T follicular helper cell (primary cell): ENCODE measurements at regions not wholly inside any gene's neighbourhood (a gene's known extent, or its start where the extent isn't known, plus 50 kb on each side); places are given as distances from the start of the nearest gene placed in this dataset.

Source experiments
- DNase-seq: peaks from one replicate; pipeline ENCODE4 v3.0.0-alpha.2; 2020; ENCODE audit warnings: low read depth

DNA sequence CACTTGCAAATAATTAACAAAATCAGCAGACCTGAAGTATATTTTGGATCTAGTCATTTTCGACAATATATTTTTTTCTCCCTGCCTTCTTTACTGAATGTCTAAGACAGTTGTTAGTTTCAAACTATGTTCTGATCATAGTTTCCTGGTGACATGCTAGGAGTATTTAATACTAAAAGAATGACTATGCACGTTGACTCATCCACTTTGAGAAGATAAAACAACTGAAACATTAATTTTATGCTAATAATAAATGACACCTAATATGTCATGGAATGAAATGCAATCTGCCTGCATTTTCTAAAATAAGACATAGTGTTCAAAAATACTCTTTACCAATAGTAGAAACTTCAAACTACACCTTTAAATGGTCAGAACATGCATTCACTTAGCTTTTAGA is 2123.7 kb upstream of the C9orf72 start:
- DNase-seq, result no peak

DNA sequence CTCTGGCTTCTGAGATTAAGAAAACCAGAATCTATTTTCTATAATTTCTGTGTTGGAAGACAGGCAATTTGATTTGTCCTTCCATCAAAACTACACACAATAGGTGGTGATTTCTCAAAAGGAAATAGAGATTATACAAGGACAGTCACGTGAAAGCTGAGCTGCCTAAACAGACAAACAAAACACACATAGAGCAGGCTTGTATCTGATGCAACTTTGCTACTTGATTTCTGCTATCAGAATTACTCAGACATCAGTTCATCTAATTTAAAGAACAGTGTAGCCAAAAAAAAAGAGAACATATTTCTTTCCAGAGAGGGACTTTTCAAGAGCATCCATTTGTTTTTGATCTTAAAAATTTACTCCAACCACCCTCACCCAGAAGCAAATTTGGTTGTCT is 2128.3 kb upstream of the C9orf72 start:
- no peak for DNase-seq

DNA sequence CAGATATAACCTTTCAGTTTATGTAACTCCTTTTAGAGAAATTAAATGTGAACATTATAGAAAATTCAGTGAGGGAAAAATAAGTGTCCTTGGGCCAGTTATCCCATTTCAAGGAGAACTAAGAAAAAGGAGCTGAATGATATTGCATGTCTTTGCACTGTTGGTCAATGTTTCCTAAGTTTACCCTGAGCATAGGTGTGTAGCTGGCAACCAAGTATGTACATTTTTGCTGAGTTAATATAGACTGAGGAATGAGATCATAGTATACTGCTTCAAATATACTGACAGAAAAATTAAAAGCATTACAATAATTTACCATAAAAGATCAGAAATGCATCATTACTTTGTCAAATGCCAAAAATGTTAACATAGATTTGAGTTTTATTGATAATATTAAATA is 2128.7 kb upstream of the C9orf72 start:
- DNase-seq, result no peak

DNA sequence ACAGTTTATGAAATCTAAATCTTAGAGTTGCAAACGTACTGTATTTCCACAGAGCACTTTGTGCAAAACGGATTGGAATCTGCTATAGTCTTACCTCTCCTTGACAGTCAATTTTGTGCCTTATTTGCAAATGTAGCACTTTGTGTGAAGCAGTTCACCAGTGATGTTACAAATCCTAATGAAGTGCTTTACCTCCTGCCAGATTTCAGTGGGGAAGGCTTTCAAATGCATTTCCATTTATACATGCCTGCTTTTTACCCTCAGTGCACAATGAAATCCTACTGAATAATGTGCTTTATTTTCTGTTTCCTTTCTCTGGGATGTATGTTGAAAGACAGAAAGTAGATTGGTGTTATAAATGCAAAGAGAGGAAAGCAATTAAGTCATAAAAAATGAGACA is 2141.6 kb upstream of the C9orf72 start:
- DNase-seq, result no peak

DNA sequence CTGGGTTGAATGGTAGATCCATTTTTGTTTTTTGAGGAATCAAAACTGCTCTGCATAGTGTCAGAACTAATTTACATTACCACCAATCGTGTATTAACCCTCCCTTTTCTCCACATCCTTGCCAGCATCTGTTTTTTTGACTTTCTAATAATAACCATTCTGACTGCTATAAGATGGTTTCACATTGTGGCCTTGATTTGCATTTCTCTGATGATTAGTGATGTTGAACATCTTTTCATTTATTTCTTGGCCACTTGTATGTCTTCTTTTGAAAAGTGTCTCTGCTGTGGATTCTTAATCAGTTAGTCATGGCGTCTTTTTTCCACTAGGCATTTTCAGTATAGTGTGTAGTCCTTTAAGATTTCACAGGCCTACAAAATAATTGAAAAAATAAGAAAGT is 2144.3 kb upstream of the C9orf72 start:
- no peak for DNase-seq

DNA sequence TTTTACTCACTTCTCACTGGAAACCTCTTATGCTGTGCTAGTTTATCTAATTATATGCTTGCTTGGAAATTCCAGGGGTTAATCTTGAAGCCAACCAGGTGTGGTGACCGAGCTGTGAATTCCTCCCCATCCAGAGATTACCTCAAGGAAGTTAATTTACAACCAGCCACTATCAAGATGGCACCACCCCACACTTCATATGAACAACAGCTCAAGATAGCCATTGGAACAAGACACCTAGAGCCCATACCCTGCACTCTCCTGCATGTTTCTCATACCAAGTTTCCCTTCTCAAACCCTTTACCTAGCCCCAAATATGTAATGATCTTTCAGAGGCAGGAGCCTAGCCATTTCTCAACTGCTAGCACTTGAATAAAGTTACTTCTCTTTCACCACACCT is 2156.9 kb upstream of the C9orf72 start:
- DNase-seq, result no peak

DNA sequence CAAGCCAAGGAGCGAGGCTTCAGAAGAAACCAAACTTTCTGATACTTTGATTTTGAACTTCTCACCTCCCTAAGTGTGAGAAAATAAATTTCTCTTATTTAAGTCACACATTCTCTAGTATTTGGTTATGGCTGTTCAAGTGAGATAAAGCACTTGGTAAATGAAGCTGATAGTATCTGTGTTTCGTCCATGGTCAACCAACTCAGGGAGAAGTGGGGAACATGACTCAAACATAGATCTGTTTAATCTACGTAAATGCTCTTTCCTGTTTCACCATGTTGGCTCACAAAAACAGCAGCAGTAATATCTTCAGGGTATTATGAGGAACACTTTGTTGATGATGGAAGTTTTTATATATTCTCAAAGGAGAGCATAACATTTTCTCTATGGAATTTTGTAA is 2167.2 kb upstream of the C9orf72 start:
- DNase-seq, result no peak

DNA sequence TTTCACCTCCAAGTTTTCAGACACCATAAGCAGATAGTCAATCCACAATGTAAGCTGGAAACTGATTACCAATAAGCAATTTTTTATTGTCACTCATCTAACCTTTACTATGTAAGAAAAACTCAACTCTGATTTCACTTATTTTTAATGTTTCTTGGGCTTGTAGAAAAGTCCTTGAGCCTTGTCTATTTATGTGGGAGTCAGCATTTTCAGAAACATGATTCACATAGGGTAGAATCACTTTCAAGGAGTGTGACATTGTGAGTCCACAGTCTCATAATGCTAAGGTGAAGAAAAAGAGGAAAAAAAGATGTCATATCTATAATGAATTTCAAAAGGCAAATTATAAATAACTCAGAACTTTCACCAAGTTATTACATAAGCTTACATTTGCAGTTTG is 2167.9 kb upstream of the C9orf72 start:
- no peak for DNase-seq

DNA sequence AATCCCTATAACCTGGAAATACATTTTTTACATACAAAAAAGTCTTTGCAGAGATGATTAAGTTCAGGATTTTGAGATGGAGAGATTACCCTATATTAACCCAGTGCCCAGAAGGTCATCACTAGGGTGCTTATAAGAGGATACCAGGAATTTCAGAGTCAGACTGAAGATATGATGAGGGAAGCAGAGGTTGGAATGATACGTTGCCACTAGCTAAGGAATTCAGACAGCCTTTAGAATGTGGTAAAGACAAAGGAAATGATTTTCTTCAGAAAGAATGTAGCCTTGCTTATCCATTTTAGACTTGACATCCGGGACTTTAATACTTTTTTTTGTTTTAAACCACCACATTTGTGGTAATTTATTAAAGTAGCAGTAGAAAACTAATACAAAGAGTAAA is 2176.8 kb upstream of the C9orf72 start:
- DNase-seq, result no peak

DNA sequence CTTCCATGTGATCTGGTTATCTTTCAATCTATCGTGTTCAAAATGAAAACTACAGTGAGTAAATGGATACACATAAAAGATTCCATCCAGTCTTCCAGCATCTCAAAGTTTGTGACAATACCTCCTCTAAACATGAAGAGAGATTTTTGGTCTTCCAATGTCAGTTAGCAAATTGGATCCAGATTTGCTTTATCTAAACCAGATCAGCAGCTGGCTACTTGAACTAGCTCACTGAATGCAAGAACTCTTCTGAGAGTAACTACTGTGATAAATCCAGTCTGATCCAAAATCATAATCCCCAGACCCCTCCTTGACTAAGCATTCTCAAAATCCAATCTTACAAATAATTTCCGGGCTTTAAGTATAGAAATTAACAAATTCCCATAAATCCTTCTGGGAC is 2177.9 kb upstream of the C9orf72 start:
- DNase-seq, result no peak

DNA sequence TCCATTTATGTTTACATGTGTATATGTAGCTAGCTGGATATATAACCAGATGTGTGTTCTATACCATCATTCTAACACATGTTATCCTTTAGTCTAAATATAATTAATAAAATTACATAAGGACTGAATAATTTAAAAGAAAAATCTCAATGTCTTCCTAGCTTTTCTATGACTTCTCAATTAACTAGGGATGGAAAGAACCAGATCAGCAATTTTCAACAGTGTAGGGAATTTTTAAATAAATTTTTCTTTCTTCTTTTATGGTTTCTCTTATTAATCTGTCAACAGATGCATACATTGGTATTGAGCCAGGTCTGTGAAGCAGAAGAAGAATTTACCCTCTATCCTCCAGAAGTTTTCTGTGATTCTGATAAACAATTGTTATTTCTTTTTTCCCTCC is 2180.4 kb upstream of the C9orf72 start:
- no peak for DNase-seq

DNA sequence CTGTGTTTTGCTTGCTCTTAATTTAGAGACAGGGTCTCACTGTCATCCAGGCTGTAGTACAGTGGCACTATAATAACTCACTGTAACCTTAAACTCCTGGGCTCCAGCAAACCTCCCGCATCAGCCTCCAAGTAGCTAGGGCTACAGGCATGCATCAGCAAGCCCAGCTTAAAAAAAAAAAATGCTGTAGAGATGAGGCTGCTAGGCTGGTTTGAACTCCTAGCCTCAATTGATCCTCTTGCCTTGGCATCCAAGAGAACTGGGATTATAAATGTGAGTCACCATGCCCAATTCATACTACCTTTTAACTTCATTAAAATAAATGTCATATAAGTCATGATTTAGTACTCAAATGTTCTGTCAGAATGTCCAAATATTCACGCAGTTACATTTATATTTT is 2195.7 kb upstream of the C9orf72 start:
- no peak for DNase-seq

DNA sequence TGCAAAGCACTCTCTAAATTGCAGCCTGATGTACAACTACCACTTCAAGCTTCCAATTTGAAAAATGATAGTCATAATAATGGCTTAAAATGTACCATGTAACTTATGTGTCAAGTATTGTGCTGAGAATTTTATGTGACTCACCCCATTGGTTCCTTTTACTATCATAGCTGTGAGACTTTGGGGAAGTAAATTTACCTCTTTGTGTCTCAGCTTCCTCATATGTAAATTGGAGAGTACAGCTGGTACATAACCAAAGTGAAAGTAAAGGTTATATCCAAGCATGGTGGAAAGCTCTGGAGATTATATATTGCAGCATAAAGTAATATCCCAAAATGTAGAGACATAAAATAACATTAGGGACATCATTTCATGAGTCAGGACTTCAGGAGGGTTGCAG is 2200.4 kb upstream of the C9orf72 start:
- DNase-seq, result no peak

DNA sequence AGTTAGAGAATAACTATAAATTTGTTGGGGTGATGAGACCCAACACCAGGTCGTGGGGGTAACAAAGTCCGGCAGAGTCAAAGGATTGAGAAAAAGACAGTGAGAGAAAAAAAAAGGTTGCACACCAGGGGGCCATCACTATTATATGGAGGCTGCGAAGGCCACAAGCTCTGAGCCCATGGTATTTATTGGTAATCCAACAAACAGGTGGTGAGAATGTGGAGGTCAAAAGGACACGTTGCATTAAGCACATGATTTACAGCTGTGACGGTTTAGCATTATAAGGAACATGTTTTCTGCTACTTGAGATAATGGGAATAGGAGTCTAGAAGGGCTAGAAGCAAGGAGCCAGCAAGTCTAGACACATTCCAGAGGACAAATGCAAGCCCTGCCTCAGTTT is 2202.2 kb upstream of the C9orf72 start:
- DNase-seq, result no peak

DNA sequence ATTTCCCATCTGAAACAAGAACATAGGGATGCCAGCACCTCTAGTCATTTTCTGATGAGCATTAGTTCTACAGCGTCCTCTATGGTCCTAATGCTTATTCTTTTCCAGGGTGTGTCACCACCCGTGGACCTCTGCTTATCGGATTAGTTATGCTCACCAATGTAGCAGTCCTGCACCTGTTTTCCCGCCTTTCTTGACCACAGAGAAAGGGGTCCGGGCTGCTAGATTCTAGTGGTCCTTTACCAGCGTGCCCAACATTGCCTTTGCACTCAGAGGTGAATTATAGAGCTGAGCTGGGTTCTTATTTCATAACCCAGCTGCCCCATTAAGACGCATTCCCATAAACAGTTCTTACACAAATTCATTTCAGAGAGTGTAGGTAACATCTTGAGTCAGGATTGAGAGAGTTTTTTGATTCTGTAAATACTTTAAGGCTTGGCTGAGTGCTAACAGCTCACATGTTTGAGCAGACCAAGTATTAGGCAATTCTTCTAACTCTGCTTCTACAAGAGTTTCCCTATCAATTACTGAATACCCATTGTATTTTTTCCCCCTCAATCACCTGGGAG is 2205.1 kb upstream of the C9orf72 start:
- no peak for DNase-seq

DNA sequence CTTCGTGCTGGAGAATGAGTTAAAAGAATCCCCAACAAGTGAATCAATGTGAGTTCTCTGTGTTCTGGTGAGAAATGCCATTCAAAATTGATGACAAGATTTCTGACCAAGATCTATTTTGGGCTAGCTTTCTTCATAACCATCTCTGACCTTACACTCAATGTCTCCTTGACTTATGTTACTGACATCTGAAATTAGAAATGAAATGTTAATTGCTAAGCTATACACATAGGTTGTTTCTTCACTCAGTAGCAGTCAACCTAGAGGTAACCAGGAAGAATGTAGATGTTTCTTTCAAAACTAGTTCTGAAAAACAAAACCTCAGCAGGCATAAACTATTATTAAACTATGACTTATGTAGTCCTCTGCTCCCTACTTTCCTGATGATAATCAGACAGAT is 2220.7 kb upstream of the C9orf72 start:
- DNase-seq, result no peak

DNA sequence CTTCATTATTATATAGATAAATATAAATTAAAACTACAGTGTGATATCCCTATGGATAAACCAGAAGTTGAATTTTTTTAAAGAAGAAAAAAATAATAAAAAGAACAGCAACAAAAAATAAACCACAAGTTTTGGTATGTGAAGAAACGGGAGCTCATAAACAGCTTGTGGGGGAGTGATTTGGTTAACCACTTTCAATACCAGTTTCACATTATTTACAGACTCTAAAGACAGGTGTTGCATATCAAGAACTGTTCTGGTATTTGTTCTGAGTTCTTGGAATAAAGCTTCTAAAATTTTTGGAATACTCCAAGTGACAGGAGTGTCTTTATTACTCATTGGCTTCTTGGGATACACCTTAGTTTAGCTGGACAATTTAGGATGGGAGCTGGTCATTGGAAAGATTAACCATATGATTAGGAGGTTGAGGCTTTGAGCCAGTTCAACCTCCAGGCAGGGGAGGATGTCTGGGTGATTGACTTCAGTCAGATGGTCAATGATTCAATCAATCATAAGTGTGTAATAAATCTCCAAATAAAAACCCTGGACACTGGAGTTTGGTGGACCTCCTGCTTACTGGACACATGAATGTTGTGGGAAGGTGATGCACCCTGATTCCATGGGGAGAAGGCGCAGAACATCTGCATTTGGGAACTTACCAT is 2223.1 kb upstream of the C9orf72 start:
- no peak for DNase-seq

DNA sequence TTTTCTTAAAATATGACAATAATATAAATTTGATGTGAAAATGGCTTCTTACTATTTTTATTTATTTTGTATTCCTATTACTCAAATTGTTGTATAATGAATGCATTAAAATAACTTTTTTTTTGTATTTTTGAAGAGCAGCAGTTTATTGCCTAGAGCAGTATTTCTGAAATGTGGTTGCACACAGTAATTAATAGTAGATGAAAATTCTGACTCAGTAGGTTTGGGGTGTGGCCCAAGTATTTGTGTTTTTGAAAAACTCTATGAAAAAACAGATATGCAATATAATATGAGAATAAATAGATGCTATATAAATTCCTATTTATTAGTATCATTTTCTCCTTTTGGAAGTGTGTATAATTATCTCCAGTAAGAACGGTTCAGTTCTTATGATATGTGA is 2225.3 kb upstream of the C9orf72 start:
- no peak for DNase-seq

DNA sequence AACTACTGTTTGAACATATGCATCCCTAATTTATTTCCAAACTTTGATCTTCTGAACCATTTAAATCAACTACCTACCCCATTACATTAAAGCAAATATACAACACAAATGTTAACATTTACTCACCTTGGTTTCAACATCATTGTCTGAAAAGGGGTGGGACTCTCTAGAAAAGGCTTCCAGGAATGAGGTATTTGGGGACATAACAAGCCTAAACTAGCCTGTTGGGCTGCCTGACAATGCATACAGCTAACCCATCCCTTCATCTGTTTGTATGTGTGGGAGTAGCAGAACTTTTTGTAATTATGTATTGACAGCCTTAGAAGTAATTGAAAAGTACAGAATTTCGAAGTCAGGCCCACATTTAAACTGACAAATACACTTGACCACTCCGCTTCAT is 2225.9 kb upstream of the C9orf72 start:
- no peak for DNase-seq

DNA sequence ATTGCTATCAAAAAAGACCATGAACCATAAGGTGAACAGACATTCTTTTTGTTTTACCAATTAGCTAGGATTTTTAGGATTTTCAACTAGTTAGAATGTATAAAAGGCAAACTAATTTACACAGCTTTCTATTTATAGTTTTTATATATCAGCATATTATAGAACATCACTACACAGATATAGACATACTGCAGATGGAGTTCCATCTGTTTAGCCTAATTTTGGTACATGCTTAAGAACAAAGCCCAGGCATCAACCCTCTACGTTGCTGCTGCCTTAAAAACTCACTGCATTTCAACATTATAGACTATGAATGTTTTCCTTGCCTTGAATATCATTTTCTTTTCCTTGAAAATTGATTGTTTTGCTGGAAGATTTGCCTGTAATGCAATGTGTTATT is 2227.5 kb upstream of the C9orf72 start:
- no peak for DNase-seq

DNA sequence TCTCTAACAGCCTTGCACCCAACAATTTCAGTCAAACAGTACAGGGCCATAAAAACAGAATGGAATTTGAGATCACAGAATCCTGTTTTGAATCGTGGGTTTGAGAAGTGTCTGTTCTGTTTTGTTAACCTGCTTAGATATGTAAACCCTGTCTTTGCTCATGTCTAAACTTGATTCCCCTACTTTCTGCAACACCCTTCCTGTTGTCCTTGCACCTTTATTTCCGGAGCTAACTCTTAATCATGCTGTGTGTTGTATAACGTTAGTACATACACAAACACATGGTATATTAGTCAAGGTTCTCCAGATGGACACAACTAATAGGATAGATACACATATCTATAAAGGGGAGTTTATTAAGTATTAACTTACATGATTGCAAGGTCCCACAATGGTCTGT is 2229.2 kb upstream of the C9orf72 start:
- DNase-seq, result no peak

DNA sequence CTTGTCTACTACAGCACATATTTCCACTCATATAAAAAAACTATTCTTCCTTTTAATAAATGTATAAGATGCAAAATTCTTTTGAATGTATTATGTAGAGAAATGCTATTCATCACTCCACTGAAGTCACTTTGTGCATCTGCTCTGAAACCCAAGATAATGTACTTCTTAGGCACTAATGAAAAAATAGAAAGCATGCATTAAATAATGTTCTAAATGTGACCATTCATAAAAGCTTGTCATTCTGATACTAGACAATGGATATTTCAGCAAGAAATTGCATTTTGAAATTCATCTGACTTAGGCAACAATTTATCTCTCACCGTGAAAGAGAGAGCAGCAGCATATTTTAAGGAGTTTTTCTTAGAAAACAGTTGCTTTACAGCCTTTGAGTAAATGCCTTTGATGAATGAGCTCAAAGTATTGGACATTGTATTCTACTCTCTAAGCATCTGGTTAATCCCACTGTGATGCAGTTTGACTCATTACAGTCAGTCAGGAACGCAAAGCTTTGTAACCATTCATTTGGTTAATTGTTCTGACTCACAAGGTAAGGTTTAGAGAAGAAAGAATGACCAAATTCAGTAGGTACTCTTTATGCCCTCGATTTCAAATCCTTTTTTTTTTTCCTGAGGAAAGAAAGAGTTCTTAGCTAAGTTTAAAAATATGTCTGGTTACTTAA is 2233.8 kb upstream of the C9orf72 start:
- no peak for DNase-seq

DNA sequence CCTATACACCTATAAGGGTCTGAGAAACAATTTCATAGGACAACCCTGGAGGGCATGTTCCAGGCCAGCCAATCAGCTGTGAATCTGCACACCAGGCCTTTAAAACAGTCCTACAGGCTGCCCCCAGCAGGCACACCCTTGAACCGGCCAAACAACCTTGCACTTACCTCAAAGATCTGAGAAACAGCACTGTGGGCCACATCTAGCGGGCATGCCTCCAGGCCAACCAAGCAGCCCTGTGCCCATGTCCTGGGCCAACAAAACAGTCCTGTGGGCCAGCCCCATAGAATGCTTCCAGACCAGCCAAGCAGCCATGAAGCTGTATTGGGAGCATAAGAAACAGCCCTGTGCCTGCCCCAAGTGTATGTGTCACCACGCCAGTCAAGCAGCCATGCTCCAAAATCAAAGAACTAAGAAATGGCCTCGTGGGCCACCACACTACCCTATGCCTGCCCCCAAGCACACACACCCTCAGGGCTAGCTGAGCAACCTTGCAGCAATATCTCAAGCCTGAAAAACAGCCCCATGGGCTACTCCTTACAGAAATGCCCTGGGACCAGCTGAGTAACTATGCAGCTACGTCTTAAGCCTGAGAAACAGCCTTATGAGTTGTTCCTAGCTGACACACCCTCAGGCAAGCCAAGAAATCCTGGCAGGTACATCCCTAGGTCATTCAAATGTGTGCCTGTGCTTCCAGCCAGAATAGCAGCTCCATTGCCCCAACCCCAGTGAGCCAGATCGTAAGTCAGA is 2243.8 kb upstream of the C9orf72 start:
- DNase-seq, result no peak
